Stimulated activated naive CD4-positive, alpha-beta T cell (primary cell): ENCODE measurements at regions not wholly inside any gene's neighbourhood (a gene's known extent, or its start where the extent isn't known, plus 50 kb on each side); places are given as distances from the start of the nearest gene placed in this dataset.

Experiments
- DNase-seq, 6 experiments: peaks; one replicate each; lab custom pipeline; 2025; lab: John Stamatoyannopoulos, UW

- no peak for DNase-seq
Measured at GRCh38 chr5:104444656-104445055, 882.1 kb upstream of the NUDT12 start.

DNA sequence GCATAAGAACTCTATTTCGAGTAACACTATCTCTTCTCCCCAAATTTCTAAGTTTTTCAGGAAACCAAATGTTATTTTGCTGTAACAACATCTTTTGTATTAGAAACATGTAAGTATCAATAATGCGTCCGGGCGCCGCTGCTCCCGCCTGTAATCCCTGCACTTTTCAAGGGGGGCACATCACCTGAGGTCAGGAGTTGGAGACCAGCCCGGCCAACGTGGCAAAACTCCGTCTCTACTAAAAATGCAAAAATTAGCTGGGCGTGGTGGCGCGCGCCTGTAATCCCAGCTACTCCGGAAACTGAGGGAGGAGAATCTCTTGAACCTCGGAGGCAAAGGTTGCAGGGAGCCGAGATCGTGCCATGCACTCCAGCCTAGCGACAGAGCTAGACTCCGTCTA, 881.1 kb upstream of the NUDT12 start:
- DNase-seq: no peak

- no peak for DNase-seq
Measured at GRCh38 chr5:104431981-104432380, 869.4 kb upstream of the NUDT12 start.

DNA sequence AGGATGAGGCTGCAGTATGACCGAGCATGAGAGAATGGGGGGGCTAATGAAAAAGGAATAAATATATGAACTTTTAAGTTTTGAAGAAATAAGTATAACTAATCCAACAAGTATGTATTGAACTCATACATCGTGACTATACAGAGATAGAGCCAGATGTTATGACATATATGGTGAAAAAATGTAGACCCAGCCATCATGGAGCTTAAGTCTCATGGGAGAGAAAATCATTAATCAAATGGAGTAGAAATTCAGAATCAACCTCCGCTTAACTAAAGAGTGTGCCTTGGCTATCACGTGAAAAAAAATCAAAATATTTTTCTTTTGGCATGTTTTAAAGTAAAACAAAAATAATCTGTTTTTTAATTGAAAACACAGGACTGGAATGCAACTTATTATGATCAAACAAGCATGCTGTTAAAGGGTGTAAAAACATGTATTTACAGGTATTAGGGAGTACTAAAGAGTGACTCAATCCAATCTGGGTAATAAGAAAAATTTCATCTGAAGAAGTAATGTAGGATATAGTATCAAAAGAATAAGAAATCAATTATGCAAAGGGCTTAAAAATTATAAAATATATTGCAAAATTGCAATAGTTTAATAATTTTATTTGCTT, 868.5 kb upstream of the NUDT12 start:
- no peak for DNase-seq

- DNase-seq: no peak
Measured at GRCh38 chr5:104429911-104430310, 867.3 kb upstream of the NUDT12 start.

- DNase-seq: no peak
Measured at GRCh38 chr5:104421431-104421830, 858.8 kb upstream of the NUDT12 start.

- DNase-seq: no peak
Measured at GRCh38 chr5:104418056-104418455, 855.5 kb upstream of the NUDT12 start.

GRCh38 chr5:104412649-104413240, 850.2 kb upstream of the NUDT12 start:
- DNase-seq: no peak

- no peak for DNase-seq
Measured at GRCh38 chr5:104400941-104401340, 838.4 kb upstream of the NUDT12 start.

DNA sequence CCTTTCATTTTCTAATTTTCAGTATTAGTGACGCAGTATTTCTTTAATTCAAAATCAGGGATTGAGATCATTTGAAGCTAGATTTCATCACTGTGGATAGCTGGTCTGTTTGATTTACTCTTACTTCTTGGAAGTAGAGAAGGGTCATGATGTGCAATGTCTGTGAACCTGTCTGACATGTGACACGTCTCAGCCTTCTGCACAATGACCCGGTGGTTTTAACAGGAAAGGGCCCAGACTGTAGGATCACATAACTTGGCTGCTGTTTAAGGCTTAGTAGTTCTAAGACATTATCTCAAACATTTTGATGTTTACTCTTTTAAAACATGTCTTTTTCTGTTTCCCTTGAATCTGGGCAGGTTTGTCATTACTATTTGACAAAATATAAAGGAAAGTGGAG, 823.3 kb upstream of the NUDT12 start:
- no peak for DNase-seq

DNA sequence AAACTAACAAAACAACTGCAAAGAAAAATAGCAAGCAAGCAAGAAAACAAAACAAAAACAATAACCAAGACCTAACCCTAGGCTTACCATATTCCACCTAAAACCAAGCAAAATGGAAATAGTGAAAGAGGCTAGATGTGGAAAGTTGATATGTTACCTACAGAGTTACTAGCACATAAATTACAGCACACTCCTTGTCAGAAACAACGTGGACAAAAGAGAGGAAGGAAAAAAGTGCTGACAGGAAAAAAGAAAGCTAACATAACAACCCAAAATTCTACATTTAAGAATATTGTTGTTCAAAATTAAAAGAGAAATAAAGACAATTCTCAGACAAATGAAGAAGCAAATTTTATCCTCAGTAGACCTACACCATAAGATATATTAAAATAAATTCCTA, 812.8 kb upstream of the NUDT12 start:
- DNase-seq: no peak

DNA sequence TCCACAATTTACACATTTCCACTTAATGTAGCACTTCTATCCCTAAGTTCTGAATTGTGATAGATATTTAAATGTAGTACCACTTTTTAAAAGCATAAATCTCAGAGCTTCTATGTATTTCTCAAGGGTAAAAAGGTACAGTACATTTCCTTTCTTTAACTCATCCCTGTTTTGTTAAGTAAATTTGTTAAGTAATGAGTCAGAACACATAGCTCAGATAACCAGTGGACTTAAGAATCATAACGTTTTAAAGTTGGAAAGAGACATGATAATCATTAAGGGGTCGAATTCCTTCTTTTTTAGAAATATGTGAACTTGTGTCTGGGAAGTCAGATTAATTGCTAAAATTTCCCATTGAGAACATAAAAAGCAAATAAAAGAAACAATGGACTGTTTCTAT, 810.2 kb upstream of the NUDT12 start:
- no peak for DNase-seq

GRCh38 chr5:104372376-104372775, 809.8 kb upstream of the NUDT12 start:
- DNase-seq: no peak

- no peak for DNase-seq
Measured at GRCh38 chr5:104370523-104370922, 807.9 kb upstream of the NUDT12 start.

DNA sequence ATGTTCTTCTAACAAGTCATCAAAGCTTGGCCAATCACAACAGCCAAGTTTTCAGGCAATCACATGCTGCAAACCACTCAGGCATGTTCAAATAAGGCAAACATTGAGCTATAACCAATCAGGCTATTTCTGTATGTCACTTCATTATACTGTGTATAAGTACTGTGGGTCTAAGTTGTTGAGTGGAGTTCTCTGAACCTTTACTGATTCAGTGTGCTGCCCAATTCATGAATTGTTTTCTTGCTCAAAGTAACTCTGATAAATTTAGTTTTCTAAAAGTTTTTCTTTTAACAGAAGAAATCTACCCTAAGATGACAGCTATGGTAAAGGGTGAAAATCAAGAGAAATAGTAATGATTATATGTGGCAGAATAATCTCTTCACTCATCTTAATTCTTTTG, 805.4 kb upstream of the NUDT12 start:
- DNase-seq: no peak

GRCh38 chr5:104363567-104363966, 801.0 kb upstream of the NUDT12 start:
- no peak for DNase-seq

GRCh38 chr5:104361932-104362331, 799.3 kb upstream of the NUDT12 start:
- DNase-seq: no peak

GRCh38 chr5:104355350-104355749, 792.8 kb upstream of the NUDT12 start:
- no peak for DNase-seq

DNA sequence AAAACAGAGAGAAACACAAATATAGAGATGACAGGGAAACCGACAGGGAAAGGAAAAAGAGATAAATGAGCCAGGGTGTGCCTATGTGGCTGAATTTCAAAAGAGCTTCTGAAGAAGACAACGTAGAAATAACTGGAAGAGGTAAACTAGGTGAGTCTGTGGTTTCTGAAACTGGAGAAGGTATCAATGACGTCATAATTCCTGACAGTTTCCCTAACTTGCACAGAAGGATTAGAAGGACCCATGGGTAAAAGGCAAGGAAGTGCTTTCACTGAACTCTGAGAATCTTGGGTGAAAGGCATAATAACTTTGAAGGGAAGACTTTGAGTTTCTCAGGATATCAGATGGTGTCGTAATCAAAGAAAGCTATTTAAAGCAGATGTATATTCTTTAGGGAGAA, 790.8 kb upstream of the NUDT12 start:
- DNase-seq: no peak

DNA sequence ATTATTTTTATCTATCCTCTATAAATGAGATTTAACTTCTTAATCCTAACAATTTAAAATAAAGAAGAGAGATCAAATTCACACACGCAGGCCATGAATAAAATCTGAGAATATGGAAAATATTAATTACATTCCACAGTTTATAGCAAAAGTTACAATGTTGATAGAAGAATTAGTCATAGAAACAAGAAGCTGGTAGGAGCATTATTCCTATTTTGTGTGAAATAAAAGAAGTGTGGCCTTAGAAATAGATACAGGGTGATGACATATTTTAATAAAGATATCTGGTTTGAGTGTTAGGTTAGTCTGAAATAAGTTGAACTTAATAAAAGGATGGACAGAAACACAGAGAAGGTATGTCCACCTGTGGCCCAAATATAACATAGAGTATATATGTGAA, 790.4 kb upstream of the NUDT12 start:
- DNase-seq: no peak

- DNase-seq: no peak
Measured at GRCh38 chr5:104347119-104347708, 784.6 kb upstream of the NUDT12 start.

GRCh38 chr5:104345222-104346016, 782.8 kb upstream of the NUDT12 start:
- no peak for DNase-seq

DNA sequence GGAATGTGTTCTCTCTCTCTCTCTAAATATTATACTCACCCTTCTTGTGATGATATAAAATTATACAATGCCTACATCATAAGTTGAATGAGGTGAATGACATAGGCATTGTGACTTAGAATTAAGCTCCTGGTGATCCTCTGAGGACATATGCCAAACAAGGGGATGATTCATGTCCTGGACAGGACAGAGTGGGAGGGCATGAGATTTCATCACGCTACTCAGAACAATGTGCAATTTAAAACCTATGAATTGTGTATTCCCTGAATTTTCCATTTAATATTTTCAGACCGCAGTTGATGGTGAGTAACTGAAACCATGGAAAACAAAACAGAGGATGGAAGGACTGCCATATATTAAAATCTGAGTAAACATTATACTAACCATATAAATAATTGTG, 782.2 kb upstream of the NUDT12 start:
- DNase-seq: no peak
